Common myeloid progenitor, CD34-positive (primary cell): ENCODE measurements at regions not wholly inside any gene's neighbourhood (a gene's known extent, or its start where the extent isn't known, plus 50 kb on each side); places are given as distances from the start of the nearest gene placed in this dataset.

Experiments used
- CTCF ChIA-PET: fragments of 350-600 bp; sonication (Branson Sonifier 250); formaldehyde crosslinking; loops from one replicate; lab custom pipeline; 2021; ENCODE audit warnings: antibody characterized with exemption; lab: Charles Lee
- POLR2A ChIA-PET: fragments of 350-600 bp; sonication (Branson Sonifier 250); formaldehyde crosslinking; loops from one replicate; lab custom pipeline; 2021; ENCODE audit warnings: antibody characterized with exemption; lab: Charles Lee
- DNase-seq, 3 donors: peaks; one replicate each; pipeline versions ENCODE4 v3.0.0 to v3.0.0-alpha.2; 2013
- H3K27ac ChIP-seq, 2 experiments: 1 replicate in 1 of 2; 2 replicates in 1 of 2; pipeline ENCODE4 v1.7.0; 2013; ENCODE audit warnings: inconsistent platforms in 2 of 2, low read length in 2 of 2, mild to moderate bottlenecking in 2 of 2, low read depth in 1 of 2, moderate library complexity in 1 of 2; ENCODE audit not compliant: severe bottlenecking in 2 of 2, insufficient read depth in 1 of 2, poor library complexity in 1 of 2
- H3K27me3 ChIP-seq, 5 experiments: replicated peaks in 2 of 5; 1 replicate in 3 of 5; 2 replicates in 2 of 5; pipeline versions ENCODE4 v1.6.1 to v1.7.0; 2013; ENCODE audit warnings: low read length in 4 of 5, mild to moderate bottlenecking in 2 of 5, moderate library complexity in 2 of 5, inconsistent platforms in 1 of 5; ENCODE audit not compliant: insufficient read depth in 5 of 5, control insufficient read depth in 4 of 5
- H3K36me3 ChIP-seq, 4 experiments: 1 replicate in 2 of 4; 2 replicates in 2 of 4; pipeline versions ENCODE4 v1.6.1 to v1.7.0; 2013; ENCODE audit warnings: low read length in 3 of 4, control low read depth in 1 of 4, mild to moderate bottlenecking in 1 of 4; ENCODE audit not compliant: control insufficient read depth in 4 of 4, insufficient read depth in 4 of 4
- H3K4me1 ChIP-seq, 4 experiments: 1 replicate in 3 of 4; 2 replicates in 1 of 4; pipeline versions ENCODE4 v1.6.1 to v1.7.1; 2013; ENCODE audit warnings: low read length in 3 of 4, mild to moderate bottlenecking in 3 of 4, control low read depth in 1 of 4, inconsistent platforms in 1 of 4, moderate library complexity in 1 of 4; ENCODE audit not compliant: control insufficient read depth in 4 of 4, insufficient read depth in 4 of 4; ENCODE audit errors: control extremely low read depth in 1 of 4
- H3K4me3 ChIP-seq, 7 experiments: 1 replicate in 4 of 7; 2 replicates in 3 of 7; pipeline versions ENCODE4 v1.5.1 to v1.7.0; 2013; ENCODE audit warnings: mild to moderate bottlenecking in 7 of 7, low read length in 6 of 7, moderate library complexity in 6 of 7, inconsistent platforms in 2 of 7, low read depth in 2 of 7, control low read depth in 1 of 7; ENCODE audit not compliant: insufficient read depth in 4 of 7, control insufficient read depth in 1 of 7; ENCODE audit errors: extremely low read depth in 1 of 7
- H3K9me3 ChIP-seq, 5 experiments: 1 replicate in 4 of 5; 2 replicates in 1 of 5; pipeline versions ENCODE4 v1.6.1 to v1.7.1; 2013; ENCODE audit warnings: low read length in 4 of 5, mild to moderate bottlenecking in 2 of 5, inconsistent platforms in 1 of 5, low read depth in 1 of 5, moderate library complexity in 1 of 5; ENCODE audit not compliant: control insufficient read depth in 4 of 5, insufficient read depth in 2 of 5; ENCODE audit errors: control extremely low read depth in 1 of 5
- WGBS: methylation state at CpG from one replicate; pipeline ENCODE4 v1.1.5; 2013; ENCODE audit not compliant: insufficient coverage; 5-methylcytosine and 5-hydroxymethylcytosine counted together

DNA sequence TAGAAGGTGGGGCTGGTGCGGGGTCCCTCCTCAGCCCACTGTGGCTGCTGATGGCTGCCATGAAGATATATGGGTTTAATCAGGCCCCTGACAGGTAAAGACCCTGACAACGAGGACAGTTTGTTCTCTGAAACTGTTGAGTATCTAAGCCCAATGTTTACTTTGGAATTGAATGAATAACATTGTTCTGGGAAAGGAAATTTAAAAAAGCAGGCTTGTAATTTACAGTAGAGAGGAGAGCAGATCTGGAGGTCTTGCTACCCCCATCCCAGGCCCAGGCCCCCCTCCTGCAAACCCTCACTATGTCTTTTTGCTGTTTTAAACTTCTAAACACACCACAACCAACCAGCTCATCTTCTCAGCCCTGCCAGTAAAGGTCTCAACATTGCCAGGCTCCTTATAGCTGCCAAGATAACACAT, 171.3 kb downstream of the CDC5L start:
- DNase-seq = no peak
- Histone ChIP-seq H3K27ac (no peak overlapping the region), H3K36me3 (no peaks in the 10 kb centered on the region), H3K27me3 (no peaks in the 10 kb centered on the region), H3K4me1 (peaks cover 2 to 39% (median 27%) of the 10 kb centered on the region in 4 experiments), H3K4me3 (no peak overlapping the region), H3K9me3 (no peaks in the 10 kb centered on the region)
- WGBS = 39% methylated on average over 2 of the region's 2 CpGs
- CTCF ChIA-PET = interaction anchor here (1.0 to 1.8 kb wide), 3 partner anchors 9 to 1095 kb away, joined by 3 to 5 read pairs (median 3); no protein-coding TSS in a partner anchor
- POLR2A ChIA-PET = interaction anchor here (0.7 kb wide), 1 partner anchor 40 kb away, joined by 3 read pairs; no protein-coding TSS in a partner anchor

DNA sequence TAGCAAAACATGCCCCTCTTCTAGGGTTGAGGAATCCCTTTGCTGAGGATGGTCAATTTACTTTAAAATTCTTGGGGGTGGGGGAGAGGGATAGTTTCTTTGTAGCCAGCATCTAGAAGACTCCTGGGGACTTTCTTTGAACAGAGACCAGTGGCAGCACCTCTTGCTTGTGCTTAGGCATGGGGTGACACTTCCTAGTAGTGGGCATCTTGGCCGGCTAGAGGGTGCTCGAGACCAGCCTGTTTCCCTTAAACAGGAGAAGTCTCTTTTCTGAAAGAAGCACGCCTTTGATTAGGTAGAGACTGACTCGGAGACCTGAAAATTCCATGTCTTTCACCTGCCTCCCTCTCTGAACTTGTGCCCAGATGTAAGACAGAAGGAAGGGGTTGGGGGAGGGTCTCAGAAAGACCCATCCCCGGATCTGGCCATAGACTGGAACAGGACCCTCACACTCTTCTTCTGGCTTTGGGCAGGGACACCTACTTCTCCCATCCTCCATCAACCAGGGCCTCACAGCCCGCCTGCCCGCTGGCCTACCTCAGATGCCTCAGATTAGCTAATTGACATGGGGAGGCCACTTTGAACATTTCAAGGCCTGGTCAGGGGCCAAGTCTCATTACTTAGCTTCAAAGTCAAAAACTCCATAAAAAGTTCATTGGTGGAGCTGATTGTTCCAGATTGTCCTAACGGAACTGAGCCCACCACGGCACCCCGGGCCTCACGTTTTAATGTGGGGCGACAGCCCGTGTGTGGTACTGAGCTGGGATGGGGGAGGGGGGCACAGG, 172.2 kb downstream of the CDC5L start:
- CTCF ChIA-PET = interaction anchor here (1.0 to 1.8 kb wide), 3 partner anchors 8 to 1094 kb away, joined by 3 to 5 read pairs (median 3); no protein-coding TSS in a partner anchor
- WGBS = 94% methylated on average over 6 of the region's 13 CpGs

DNA sequence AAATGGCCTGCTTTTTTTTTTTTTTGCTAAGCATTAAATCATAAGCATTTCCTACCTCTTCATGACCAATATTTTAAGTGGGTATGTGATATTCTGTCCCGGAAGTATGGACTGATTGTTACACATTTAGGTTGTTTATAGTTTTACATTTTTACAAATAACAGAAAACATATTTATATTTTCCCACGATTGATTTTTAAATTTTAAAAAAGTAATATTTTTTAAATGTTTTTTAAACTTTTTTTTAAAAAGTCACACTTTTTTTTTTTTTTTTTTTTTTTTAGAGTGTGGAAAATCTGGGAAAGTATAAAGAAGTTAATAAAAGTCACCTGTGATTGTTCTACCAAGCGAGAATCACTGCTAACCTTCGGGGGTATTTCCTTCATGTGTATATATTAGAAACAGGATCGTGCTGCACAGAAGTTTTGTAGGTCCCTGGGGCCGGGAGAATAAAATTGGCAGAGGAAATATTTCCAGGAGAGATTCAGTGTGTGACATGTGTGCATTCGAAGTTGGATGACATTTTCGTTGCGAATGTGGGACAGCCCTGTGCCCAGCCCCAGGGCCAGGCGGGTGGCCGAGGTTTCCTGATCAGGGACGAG, 173.1 kb downstream of the CDC5L start:
- H3K27ac ChIP-seq = no peak overlapping the region
- H3K4me3 ChIP-seq = peak overlapping the region in 3 of 7 experiments; percentile 56 to 68 (median 62)
- WGBS = 51% methylated on average over 10 of the region's 12 CpGs
- H3K9me3 ChIP-seq = no peaks in the 10 kb centered on the region
- H3K36me3 ChIP-seq = no peaks in the 10 kb centered on the region
- H3K27me3 ChIP-seq = no peaks in the 10 kb centered on the region
- POLR2A ChIA-PET = no interaction called here
- peak in 1 of 3 donors; percentile 6 for DNase-seq
- CTCF ChIA-PET = interaction anchor here (0.8 to 1.4 kb wide), 3 partner anchors 85 to 104 kb away, joined by 3 read pairs; no protein-coding TSS in a partner anchor
- H3K4me1 ChIP-seq = peaks cover 2 to 39% (median 27%) of the 10 kb centered on the region in 4 experiments

More for the DNA sequence above, 172.2 kb downstream of the CDC5L start:
- Histone ChIP-seq H3K36me3 (no peaks in the 10 kb centered on the region), H3K9me3 (no peaks in the 10 kb centered on the region), H3K27ac (no peak overlapping the region), H3K27me3 (no peaks in the 10 kb centered on the region), H3K4me3 (no peak overlapping the region), H3K4me1 (peaks cover 2 to 39% (median 27%) of the 10 kb centered on the region in 4 experiments)
- DNase-seq = no peak
- POLR2A ChIA-PET = no interaction called here

DNA sequence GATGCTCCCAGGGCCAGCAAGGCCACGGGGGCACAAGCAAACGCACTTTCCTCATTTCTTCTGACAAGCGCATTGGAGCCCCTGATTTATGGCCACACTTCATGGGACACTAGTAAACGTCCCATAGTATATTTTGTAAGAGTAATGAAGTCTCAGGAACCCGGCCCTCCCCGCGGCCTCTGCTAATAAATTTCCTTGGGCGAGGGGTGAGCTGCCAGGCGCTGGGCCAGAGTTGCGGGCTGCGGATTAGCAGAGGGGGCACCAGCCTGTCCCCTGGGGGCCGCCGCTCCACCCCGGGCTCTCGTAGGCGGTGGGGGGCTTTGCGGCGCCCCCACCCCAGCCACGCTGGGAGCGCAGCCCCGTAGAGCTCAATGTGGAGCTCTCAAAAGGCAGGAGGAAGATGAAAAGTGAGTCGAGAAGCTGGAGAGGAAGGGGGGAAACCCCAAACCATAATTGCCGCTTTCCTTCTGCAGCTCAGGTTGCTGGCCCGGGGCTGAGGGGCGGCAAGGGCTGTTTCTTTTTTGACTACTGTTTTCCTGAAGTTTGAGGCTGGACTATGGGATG, 173.6 kb downstream of the CDC5L start:
- H3K9me3 ChIP-seq = no peaks in the 10 kb centered on the region
- peak in 2 of 3 donors; percentile 56 to 71 for DNase-seq
- 2% methylated on average over 24 of the region's 25 CpGs for WGBS
- H3K4me3 ChIP-seq = peak overlapping the region in 5 of 7 experiments; percentile 13 to 68 (median 56)
- no peaks in the 10 kb centered on the region for H3K27me3 ChIP-seq
- H3K36me3 ChIP-seq = no peaks in the 10 kb centered on the region
- ChIA-PET POLR2A (no interaction called here), CTCF (interaction anchor here (0.8 to 1.3 kb wide), 4 partner anchors 37 to 1361 kb away, joined by 3 to 4 read pairs (median 3); no protein-coding TSS in a partner anchor)
- no peak overlapping the region for H3K27ac ChIP-seq
- peaks cover 2 to 35% (median 25%) of the 10 kb centered on the region in 4 experiments for H3K4me1 ChIP-seq

DNA sequence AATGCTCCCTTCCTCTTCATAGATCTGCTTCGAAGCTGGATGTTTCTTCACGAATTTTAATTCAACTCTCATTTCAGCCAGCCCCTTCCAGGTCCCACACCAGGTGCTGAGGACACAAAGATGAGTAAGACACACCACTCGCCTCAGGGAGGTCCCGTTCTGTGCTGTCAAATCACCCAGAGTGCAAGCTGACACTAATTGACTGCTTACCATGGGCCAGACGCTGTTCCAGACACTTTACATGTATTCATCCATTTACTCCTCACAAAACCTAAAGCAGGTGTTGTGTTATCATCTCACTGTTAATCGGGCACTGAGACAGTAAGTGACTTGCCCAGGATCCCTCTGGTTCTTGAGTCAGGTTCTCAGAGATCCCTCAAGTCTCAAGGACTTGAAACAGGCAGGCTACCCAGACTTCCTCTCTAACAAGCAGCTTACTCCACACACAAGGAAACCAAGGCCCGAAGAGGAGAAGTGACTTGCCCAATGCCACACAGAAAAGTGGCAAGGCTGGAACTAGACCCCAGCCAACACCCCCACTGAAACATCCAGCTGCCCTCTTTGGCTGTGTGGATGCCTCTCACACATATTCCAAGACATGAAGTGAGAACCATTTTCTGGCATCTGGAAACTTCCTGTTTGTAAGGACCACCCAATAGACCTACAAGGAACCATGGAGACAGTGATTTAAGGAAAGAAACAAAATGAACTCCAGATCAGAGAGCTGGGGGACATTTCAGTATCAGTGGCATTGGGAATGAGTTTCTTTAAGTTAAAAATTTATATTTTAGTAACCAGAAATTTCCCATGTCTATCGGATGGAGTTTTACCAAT, 174.5 kb downstream of the CDC5L start:
- no peaks in the 10 kb centered on the region for H3K9me3 ChIP-seq
- peak in 2 of 3 donors; percentile 39 to 45 for DNase-seq
- H3K4me3 ChIP-seq = no peak overlapping the region
- H3K36me3 ChIP-seq = no peaks in the 10 kb centered on the region
- no peaks in the 10 kb centered on the region for H3K27me3 ChIP-seq
- ChIA-PET POLR2A (interaction anchor here (1.2 kb wide), 1 partner anchor 8 kb away, joined by 3 read pairs; no protein-coding TSS in a partner anchor), CTCF (interaction anchor here (0.9 to 1.3 kb wide), 4 partner anchors 38 to 1361 kb away, joined by 3 to 4 read pairs (median 3); no protein-coding TSS in a partner anchor)
- H3K27ac ChIP-seq = no peak overlapping the region
- peaks cover 2 to 30% (median 25%) of the 10 kb centered on the region in 4 experiments for H3K4me1 ChIP-seq
- 29% methylated on average over 6 of the region's 8 CpGs for WGBS

DNA sequence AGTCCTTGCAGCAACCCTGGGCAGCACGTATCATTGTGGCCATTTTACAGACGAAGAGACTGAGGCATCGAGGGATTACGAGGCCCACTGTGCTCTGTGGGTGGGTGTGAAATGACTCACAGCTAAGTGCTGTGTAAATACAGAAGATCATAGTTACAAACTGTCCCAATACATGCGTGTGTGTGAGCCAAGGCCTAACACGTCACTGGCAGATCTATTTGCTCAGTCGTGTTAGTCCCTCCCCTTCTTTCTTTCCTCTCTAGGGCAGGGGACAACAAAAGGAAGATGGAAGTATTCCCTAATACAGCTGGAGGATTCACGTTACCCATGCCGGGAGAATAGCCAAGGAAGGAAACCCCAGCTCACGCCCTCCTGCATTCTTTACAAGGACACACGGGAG, 175.9 kb downstream of the CDC5L start:
- Histone ChIP-seq H3K36me3 (no peaks in the 10 kb centered on the region), H3K27me3 (no peaks in the 10 kb centered on the region), H3K4me3 (no peak overlapping the region), H3K4me1 (peaks cover 0 to 22% (median 16%) of the 10 kb centered on the region in 4 experiments), H3K27ac (no peak overlapping the region), H3K9me3 (no peaks in the 10 kb centered on the region)
- POLR2A ChIA-PET = no interaction called here
- WGBS = 93% methylated on average over 6 of the region's 11 CpGs
- DNase-seq = no peak
- CTCF ChIA-PET = no interaction called here
